Fibroblast of lung (primary cell): ENCODE measurements at regions not wholly inside any gene's neighbourhood (a gene's known extent, or its start where the extent isn't known, plus 50 kb on each side); places are given as distances from the start of the nearest gene placed in this dataset.
"Not testable (repeated sequence)": the region's sequence is repeated elsewhere in the genome, so short reads cannot be mapped to it uniquely, and the experiment has no call there.

Experiments
- DNase-seq, 2 donors: peaks; one replicate each; pipeline versions ENCODE4 v3.0.0 to v3.0.0-alpha.2; 2010; ENCODE audit warnings: low read depth in 2 of 2
- H2AFZ ChIP-seq: 2 replicates; pipeline ENCODE4 v1.5.1; 2012; ENCODE audit warnings: low read length, control low read depth, inconsistent platforms
- H3K27ac ChIP-seq: 2 replicates; pipeline ENCODE4 v1.5.1; 2011; ENCODE audit warnings: low read length, control low read depth; ENCODE audit not compliant: insufficient read depth
- H3K27me3 ChIP-seq: 2 replicates; pipeline ENCODE4 v1.5.1; 2011; ENCODE audit warnings: mild to moderate bottlenecking, low read length; ENCODE audit not compliant: control insufficient read depth, insufficient read depth
- H3K36me3 ChIP-seq: 2 replicates; pipeline ENCODE4 v1.5.1; 2011; ENCODE audit warnings: low read length; ENCODE audit not compliant: control insufficient read depth, insufficient read depth
- H3K4me1 ChIP-seq: 2 replicates; pipeline ENCODE4 v1.5.1; 2011; ENCODE audit warnings: low read length; ENCODE audit not compliant: control insufficient read depth, insufficient read depth; ENCODE audit errors: extremely low read depth
- H3K4me2 ChIP-seq: 2 replicates; pipeline ENCODE4 v1.5.1; 2011; ENCODE audit warnings: low read length, control low read depth; ENCODE audit not compliant: insufficient read depth; ENCODE audit errors: extremely low read depth
- H3K4me3 ChIP-seq, 4 experiments: fragments of 200-600 bp in 1 of 4; sonication (generic) in 1 of 4; replicated peaks in 1 of 4; 2 replicates each; pipeline ENCODE4 v1.5.1; 2011 to 2016; ENCODE audit warnings: low read length in 4 of 4, low read depth in 3 of 4, mild to moderate bottlenecking in 3 of 4, control low read depth in 2 of 4, inconsistent platforms in 1 of 4, mixed read lengths in 1 of 4; ENCODE audit not compliant: insufficient read depth in 1 of 4; ENCODE audit errors: control extremely low read depth in 1 of 4
- H3K79me2 ChIP-seq: 2 replicates; pipeline ENCODE4 v1.5.1; 2012; ENCODE audit warnings: mild to moderate bottlenecking, low read length, inconsistent platforms; ENCODE audit not compliant: control insufficient read depth, insufficient read depth
- H3K9ac ChIP-seq: 2 replicates; pipeline ENCODE4 v1.5.1; 2011; ENCODE audit warnings: mild to moderate bottlenecking, low read length, control low read depth; ENCODE audit not compliant: insufficient read depth
- H3K9me3 ChIP-seq: 2 replicates; pipeline ENCODE4 v1.5.1; 2012; ENCODE audit warnings: low read depth, low read length; ENCODE audit not compliant: control insufficient read depth, insufficient read depth
- H4K20me1 ChIP-seq: 2 replicates; pipeline ENCODE4 v1.5.1; 2011; ENCODE audit warnings: low read length; ENCODE audit not compliant: control insufficient read depth, insufficient read depth; ENCODE audit errors: extremely low read depth
- CTCF ChIP-seq, 2 donors: IDR thresholded peaks in 1 of 2; conservative IDR thresholded peaks in 1 of 2; 1 replicate in 1 of 2; 2 replicates in 1 of 2; pipeline ENCODE4 v1.5.1; 2011 to 2012; ENCODE audit warnings: low read length in 2 of 2, control low read depth in 1 of 2, inconsistent platforms in 1 of 2, low read depth in 1 of 2, mild to moderate bottlenecking in 1 of 2
- EZH2 ChIP-seq: IDR thresholded peaks from 2 replicates; pipeline ENCODE4 v1.5.1; 2012; ENCODE audit warnings: low read length, control low read depth, mild to moderate bottlenecking; ENCODE audit errors: missing control alignments

DNA sequence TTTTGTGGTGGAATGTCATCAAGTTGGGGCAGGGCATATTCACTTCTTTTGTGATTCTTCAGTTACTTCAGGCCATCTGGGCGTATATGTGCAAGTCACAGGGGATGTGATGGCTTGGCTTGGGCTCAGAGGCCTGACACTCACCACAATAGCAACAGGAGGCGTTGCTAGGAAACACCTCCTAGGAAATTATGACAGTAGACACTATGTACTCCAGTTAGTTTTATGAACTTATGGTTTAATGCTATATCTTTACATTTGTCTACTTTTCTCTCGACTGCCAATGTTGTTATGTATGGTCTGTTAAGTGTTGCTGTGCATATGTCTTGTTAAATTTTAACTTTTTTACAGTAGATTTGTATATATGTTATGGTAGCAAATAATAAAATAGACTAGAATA lies 788.7 kb upstream of the GOT2 start:
- Histone ChIP-seq H3K4me3 (no peak overlapping the region), H3K9ac (no peak overlapping the region), H3K4me2 (no peak overlapping the region), H3K79me2 (no peaks in the 10 kb centered on the region), H2AFZ (no peak overlapping the region), H3K9me3 (no peaks in the 10 kb centered on the region), H4K20me1 (no peaks in the 10 kb centered on the region), H3K27me3 (no peaks in the 10 kb centered on the region), H3K36me3 (no peaks in the 10 kb centered on the region), H3K27ac (no peak overlapping the region), H3K4me1 (no peaks in the 10 kb centered on the region)
- no peak for DNase-seq
- TF ChIP-seq EZH2 (no peak), CTCF (conservative IDR thresholded peaks at IDR 0.05 in 1 of 2, IDR thresholded peaks at IDR 0.05 in 1 of 2; ENCODE audit: low read depth in 1 of 2, low read length in 2 of 2) (no peak)

- not testable (repeated sequence) for H3K27ac ChIP-seq, H3K27me3 ChIP-seq, H3K36me3 ChIP-seq, H3K79me2 ChIP-seq, H3K4me1 ChIP-seq, H3K9ac ChIP-seq, H3K4me2 ChIP-seq, DNase-seq, H3K9me3 ChIP-seq, H2AFZ ChIP-seq, H3K4me3 ChIP-seq, H4K20me1 ChIP-seq
These were observed 784.6 kb upstream of the GOT2 start for GRCh38 chr16:59518721-59519120.

GRCh38 chr16:59514651-59515050 lies 780.5 kb upstream of the GOT2 start:
- Histone ChIP-seq H4K20me1 (no peaks in the 10 kb centered on the region), H3K9ac (no peak overlapping the region), H3K4me2 (no peak overlapping the region), H3K27me3 (no peaks in the 10 kb centered on the region), H3K9me3 (no peaks in the 10 kb centered on the region), H3K36me3 (no peaks in the 10 kb centered on the region), H3K4me1 (no peaks in the 10 kb centered on the region), H3K79me2 (no peaks in the 10 kb centered on the region), H3K27ac (no peak overlapping the region), H2AFZ (no peak overlapping the region), H3K4me3 (no peak overlapping the region)
- DNase-seq = no peak
- TF ChIP-seq EZH2 (no peak), CTCF (conservative IDR thresholded peaks at IDR 0.05 in 1 of 2, IDR thresholded peaks at IDR 0.05 in 1 of 2; ENCODE audit: low read depth in 1 of 2, low read length in 2 of 2) (no peak)
